Right lobe of liver (tissue), 6 donors: ENCODE measurements at regions not wholly inside any gene's neighbourhood (a gene's known extent, or its start where the extent isn't known, plus 50 kb on each side); places are given as distances from the start of the nearest gene placed in this dataset.

Experiments used
- ATAC-seq, 4 donors: fragments of 200-7000 bp; cut with Tn5 transposase; one replicate each; pipeline ENCODE4 v1.9.1; 2020; ENCODE audit warnings: mild to moderate bottlenecking in 4 of 4, moderate library complexity in 4 of 4
- DNase-seq, 3 donors: peaks; one replicate each; pipeline ENCODE4 v3.0.0-alpha.2; 2020
- H3K27ac ChIP-seq, 3 donors: fragments of 200-600 bp; one replicate each; pipeline ENCODE4 v1.8.0; 2022
- H3K27me3 ChIP-seq, 2 donors: fragments of 200-600 bp; one replicate each; pipeline ENCODE4 v1.8.0; 2022
- H3K36me3 ChIP-seq, 4 donors: fragments of 200-600 bp; sonication (generic) in 1 of 4; one replicate each; pipeline versions ENCODE4 v1.5.1 to v1.8.0; 2017 to 2022; ENCODE audit warnings: control low read depth in 1 of 4
- H3K4me1 ChIP-seq, 4 donors: fragments of 200-600 bp; sonication (generic) in 1 of 4; one replicate each; pipeline versions ENCODE4 v1.5.1 to v1.8.0; 2017 to 2022; ENCODE audit warnings: control low read depth in 1 of 4
- H3K4me3 ChIP-seq, 3 donors: fragments of 200-600 bp; one replicate each; pipeline ENCODE4 v1.8.0; 2022
- H3K9me3 ChIP-seq, 4 donors: fragments of 200-600 bp; sonication (generic) in 1 of 4; one replicate each; pipeline versions ENCODE4 v1.5.1 to v1.8.0; 2017 to 2022; ENCODE audit warnings: control low read depth in 1 of 4
- POLR2A ChIP-seq: fragments of 450-650 bp; IDR thresholded peaks from one replicate; pipeline ENCODE4 v1.6.1; 2017; ENCODE audit warnings: antibody characterized with exemption, mild to moderate bottlenecking
- WGBS: methylation state at CpG from one replicate; pipeline ENCODE4 v1.1.6; 2018; ENCODE audit warnings: low coverage, low lambda C conversion rate; ENCODE audit not compliant: insufficient coverage; ENCODE audit errors: missing lambda C conversion rate; 5-methylcytosine and 5-hydroxymethylcytosine counted together
- intact Hi-C, 2 donors: fragments of 100-400 bp; cut with DNase I; formaldehyde crosslinking; loops; one replicate each; pipeline versions ENCODE4 v1.11.2 to v1.14.1; 2022
- TF ChIP-seq, protein P1 (sequence below), 4 donors: fragments of 200-600 bp in 3 of 4; fragments of 450-650 bp in 1 of 4; IDR thresholded peaks; one replicate each; pipeline versions ENCODE4 v1.5.1 to v1.8.0; 2016 to 2022; ENCODE audit warnings: antibody characterized with exemption in 4 of 4, mild to moderate bottlenecking in 2 of 4
- donor health status: DM: no; HTN: yes; CAD: no.
- donor health status: DM: no; HTN: no; CAD: no.
- donor health status: DM: no; HTN: no; CAD: no.
- donor health status: DM: no; HTN: yes; CAD: no.
- donor health status: DM: no; HTN: yes; CAD: no.

DNA sequence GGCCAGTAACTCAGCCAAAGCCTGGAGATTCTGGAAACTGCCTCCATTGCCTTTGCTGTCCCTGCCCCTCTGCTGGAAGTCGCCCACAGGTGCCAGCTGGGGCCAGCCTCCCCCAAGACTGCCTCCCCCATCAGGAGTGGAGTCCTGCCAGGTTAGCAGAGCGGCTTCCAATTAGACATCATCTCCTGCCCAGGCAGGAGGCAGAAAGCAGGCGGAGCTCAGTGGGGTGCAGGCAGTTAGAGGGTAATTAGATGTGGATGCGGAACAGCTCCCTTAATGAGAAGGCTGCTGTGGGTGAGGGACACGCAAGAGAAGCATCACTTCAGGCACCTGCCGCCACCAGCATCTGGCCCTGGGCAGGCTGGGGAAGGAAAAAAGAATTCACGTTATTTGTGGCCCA is 90.9 kb upstream of the TP53I11 start:
- Histone ChIP-seq H3K4me1 (no peaks in the 10 kb centered on the region), H3K4me3 (no peak overlapping the region), H3K9me3 (no peaks in the 10 kb centered on the region), H3K27me3 (no peaks in the 10 kb centered on the region), H3K36me3 (no peaks in the 10 kb centered on the region), H3K27ac (no peak overlapping the region)
- DNase-seq (no peak), ATAC-seq (no peak)
- TF ChIP-seq, protein P1, sequence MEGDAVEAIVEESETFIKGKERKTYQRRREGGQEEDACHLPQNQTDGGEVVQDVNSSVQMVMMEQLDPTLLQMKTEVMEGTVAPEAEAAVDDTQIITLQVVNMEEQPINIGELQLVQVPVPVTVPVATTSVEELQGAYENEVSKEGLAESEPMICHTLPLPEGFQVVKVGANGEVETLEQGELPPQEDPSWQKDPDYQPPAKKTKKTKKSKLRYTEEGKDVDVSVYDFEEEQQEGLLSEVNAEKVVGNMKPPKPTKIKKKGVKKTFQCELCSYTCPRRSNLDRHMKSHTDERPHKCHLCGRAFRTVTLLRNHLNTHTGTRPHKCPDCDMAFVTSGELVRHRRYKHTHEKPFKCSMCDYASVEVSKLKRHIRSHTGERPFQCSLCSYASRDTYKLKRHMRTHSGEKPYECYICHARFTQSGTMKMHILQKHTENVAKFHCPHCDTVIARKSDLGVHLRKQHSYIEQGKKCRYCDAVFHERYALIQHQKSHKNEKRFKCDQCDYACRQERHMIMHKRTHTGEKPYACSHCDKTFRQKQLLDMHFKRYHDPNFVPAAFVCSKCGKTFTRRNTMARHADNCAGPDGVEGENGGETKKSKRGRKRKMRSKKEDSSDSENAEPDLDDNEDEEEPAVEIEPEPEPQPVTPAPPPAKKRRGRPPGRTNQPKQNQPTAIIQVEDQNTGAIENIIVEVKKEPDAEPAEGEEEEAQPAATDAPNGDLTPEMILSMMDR (IDR thresholded peaks at IDR 0.05) = no peak
- TF ChIP-seq POLR2A = no peak
- 73% methylated on average over 5 of the region's 7 CpGs for WGBS
- intact Hi-C loops = no loop called here

DNA sequence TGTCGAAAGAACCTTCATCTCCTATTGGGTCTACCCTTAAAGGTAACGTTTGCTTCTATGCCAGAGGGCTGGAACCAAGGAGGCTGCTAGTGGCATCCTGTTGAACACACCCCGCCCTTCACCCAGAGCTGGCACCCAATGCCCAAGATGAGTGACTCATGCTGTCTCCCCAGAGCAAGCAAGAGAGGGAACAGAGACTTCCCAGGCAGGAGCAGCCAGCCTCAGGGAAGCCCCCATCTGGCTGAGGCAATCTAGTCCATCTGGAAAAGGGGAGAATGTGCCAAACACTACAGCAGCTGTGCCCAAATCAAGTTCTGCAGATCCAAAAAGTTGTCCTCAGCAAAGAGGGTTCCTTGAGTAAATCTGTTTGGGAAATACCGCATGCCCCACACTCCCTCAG is 91.9 kb upstream of the TP53I11 start:
- intact Hi-C loops = no loop called here
- Histone ChIP-seq H3K4me3 (no peak overlapping the region), H3K4me1 (no peaks in the 10 kb centered on the region), H3K9me3 (no peaks in the 10 kb centered on the region), H3K27me3 (no peaks in the 10 kb centered on the region), H3K36me3 (no peaks in the 10 kb centered on the region), H3K27ac (no peak overlapping the region)
- DNase-seq = no peak
- 29% methylated on average over 4 of the region's 4 CpGs for WGBS
- TF ChIP-seq, protein P1 (IDR thresholded peaks at IDR 0.05) = no peak
- no peak for TF ChIP-seq POLR2A
- ATAC-seq = no peak

DNA sequence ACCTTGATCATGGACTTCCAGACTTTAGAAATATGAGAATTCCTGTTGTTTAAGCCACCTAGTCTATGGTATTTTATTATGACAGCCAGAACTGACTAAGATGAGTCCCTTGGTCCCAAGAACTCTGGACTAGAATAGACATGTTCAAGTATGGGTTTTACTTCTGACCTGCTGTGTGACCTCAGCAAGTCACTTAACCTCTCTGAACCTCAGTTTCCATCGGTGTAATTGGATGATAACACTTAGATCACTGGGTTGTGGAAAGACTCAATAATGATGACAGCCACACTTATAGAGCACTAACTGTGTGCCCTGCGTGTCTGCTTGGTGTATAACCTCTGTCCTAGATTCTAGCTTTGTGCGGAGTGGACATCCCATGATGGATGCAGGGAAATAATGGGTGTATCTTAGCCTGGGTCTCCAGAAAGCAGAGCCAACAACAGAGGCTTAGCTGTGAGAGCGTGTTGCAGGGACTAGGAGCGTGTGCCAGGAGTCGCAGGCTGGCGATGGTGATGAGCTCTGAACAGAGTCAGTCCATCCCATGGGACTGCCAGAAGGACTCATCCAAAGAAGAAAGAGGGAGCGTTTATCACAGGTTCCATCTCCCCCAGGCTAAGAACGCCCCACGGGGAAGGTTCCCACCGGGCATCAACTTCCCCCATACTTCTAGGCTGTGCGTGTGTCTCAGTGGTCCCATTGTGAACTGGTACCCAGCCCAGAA is 93.2 kb upstream of the TP53I11 start:
- intact Hi-C loops = no loop called here
- H3K4me3 ChIP-seq = no peak overlapping the region
- DNase-seq (no peak), ATAC-seq (no peak)
- no peaks in the 10 kb centered on the region for H3K4me1 ChIP-seq
- TF ChIP-seq POLR2A = no peak
- TF ChIP-seq, protein P1 (IDR thresholded peaks at IDR 0.05) = no peak
- WGBS = 75% methylated on average over 5 of the region's 12 CpGs
- no peak overlapping the region for H3K27ac ChIP-seq
- H3K9me3 ChIP-seq = no peaks in the 10 kb centered on the region
- no peaks in the 10 kb centered on the region for H3K36me3 ChIP-seq
- no peaks in the 10 kb centered on the region for H3K27me3 ChIP-seq

DNA sequence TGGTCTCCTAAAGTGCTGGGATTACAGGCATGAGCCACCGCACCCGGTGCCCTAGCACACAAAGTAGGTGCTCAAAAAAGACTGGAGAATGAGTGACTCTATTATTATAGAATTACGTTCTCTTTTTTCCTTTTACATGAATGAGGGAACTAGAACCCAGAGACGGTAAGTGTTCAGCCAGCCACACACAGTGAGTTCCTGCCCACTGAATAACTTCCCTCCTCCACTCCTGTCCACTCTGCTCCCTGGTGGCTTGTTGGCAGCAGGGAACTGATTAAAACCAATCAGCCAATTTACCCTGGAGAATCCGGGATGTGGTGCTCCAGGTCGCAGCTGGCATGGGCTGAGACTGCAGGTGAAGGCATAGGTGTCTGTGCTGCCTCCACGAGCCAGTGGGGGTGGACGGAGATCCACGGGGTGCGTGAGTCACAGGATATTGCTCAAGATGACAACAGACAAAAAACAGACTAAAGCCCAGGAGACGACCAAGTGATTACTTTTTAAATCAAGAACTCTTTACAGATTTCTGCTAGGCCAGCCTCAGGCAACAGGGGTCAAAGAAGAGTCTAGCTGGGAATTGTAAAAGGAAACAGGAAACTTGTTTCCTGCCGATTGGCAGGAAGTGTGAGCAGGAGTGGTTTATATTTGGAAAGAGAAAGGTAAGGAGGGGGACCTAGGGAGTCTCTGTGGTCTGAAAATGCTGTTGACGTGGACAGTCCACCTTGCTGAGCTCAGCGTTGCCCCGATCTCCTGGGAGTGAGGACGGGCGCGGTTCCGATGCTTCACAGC is 95.2 kb upstream of the TP53I11 start:
- WGBS = 50% methylated on average over 18 of the region's 19 CpGs
- intact Hi-C loops = no loop called here
- peak overlapping the region in 2 of 3 donors; percentile 53 to 57 for H3K27ac ChIP-seq
- H3K36me3 ChIP-seq = no peaks in the 10 kb centered on the region
- no peak overlapping the region for H3K4me3 ChIP-seq
- TF ChIP-seq, protein P1 (IDR thresholded peaks at IDR 0.05) = no peak
- no peak for TF ChIP-seq POLR2A
- DNase-seq (peak; percentile 63 to 68 (median 68)), ATAC-seq (peak; percentile 53 to 73 (median 67))
- no peaks in the 10 kb centered on the region for H3K4me1 ChIP-seq
- no peaks in the 10 kb centered on the region for H3K27me3 ChIP-seq
- no peaks in the 10 kb centered on the region for H3K9me3 ChIP-seq
